COLO829 (cell line): ENCODE measurements at regions not wholly inside any gene's neighbourhood (a gene's known extent, or its start where the extent isn't known, plus 50 kb on each side); places are given as distances from the start of the nearest gene placed in this dataset.

Experiments used
- DNase-seq: peaks from one replicate; pipeline ENCODE4 v3.0.0; 2012; ENCODE audit warnings: low spot score

- DNase-seq = no peak
Measured at GRCh38 chr11:116598556-116598955, 174.2 kb downstream of the BUD13 start.

- DNase-seq = no peak
Measured at GRCh38 chr11:116598036-116598435, 174.8 kb downstream of the BUD13 start.

GRCh38 chr11:116596346-116597260, 176.2 kb downstream of the BUD13 start:
- no peak for DNase-seq

GRCh38 chr11:116595305-116595880, 177.4 kb downstream of the BUD13 start:
- DNase-seq = no peak

GRCh38 chr11:116590844-116591570, 181.8 kb downstream of the BUD13 start:
- no peak for DNase-seq

- no peak for DNase-seq
Measured at GRCh38 chr11:116589402-116589801, 183.4 kb downstream of the BUD13 start.

- DNase-seq = no peak
Measured at GRCh38 chr11:116586392-116586791, 186.4 kb downstream of the BUD13 start.

- DNase-seq = no peak
Measured at GRCh38 chr11:116582571-116582970, 190.2 kb downstream of the BUD13 start.

- DNase-seq = no peak
Measured at GRCh38 chr11:116581349-116581748, 191.4 kb downstream of the BUD13 start.

GRCh38 chr11:116580799-116581198, 192.0 kb downstream of the BUD13 start:
- DNase-seq = no peak

GRCh38 chr11:116579857-116580727, 192.7 kb downstream of the BUD13 start:
- DNase-seq = no peak

- no peak for DNase-seq
Measured at GRCh38 chr11:116579031-116579653, 193.6 kb downstream of the BUD13 start.

- DNase-seq = no peak
Measured at GRCh38 chr11:116577956-116578355, 194.8 kb downstream of the BUD13 start.

GRCh38 chr11:116577273-116577672, 195.5 kb downstream of the BUD13 start:
- DNase-seq = no peak

GRCh38 chr11:116576526-116576925, 196.3 kb downstream of the BUD13 start:
- no peak for DNase-seq

- no peak for DNase-seq
Measured at GRCh38 chr11:116567721-116568242, 205.0 kb downstream of the BUD13 start.

- no peak for DNase-seq
Measured at GRCh38 chr11:116563712-116564047, 209.1 kb downstream of the BUD13 start.

GRCh38 chr11:116563028-116563711, 209.6 kb downstream of the BUD13 start:
- DNase-seq = peak; percentile 74

- no peak for DNase-seq
Measured at GRCh38 chr11:116560589-116560988, 212.2 kb downstream of the BUD13 start.

GRCh38 chr11:116558504-116559211, 214.1 kb downstream of the BUD13 start:
- DNase-seq = peak; percentile 40
